Right lobe of liver (tissue), 6 donors: ENCODE measurements at regions not wholly inside any gene's neighbourhood (a gene's known extent, or its start where the extent isn't known, plus 50 kb on each side); places are given as distances from the start of the nearest gene placed in this dataset.

ENCODE experiments used
- ATAC-seq, 4 donors: fragments of 200-7000 bp; cut with Tn5 transposase; one replicate each; pipeline ENCODE4 v1.9.1; 2020; ENCODE audit warnings: mild to moderate bottlenecking in 4 of 4, moderate library complexity in 4 of 4
- DNase-seq, 3 donors: peaks; one replicate each; pipeline ENCODE4 v3.0.0-alpha.2; 2020
- H3K27ac ChIP-seq, 3 donors: fragments of 200-600 bp; one replicate each; pipeline ENCODE4 v1.8.0; 2022
- H3K27me3 ChIP-seq, 2 donors: fragments of 200-600 bp; one replicate each; pipeline ENCODE4 v1.8.0; 2022
- H3K36me3 ChIP-seq, 4 donors: fragments of 200-600 bp; sonication (generic) in 1 of 4; one replicate each; pipeline versions ENCODE4 v1.5.1 to v1.8.0; 2017 to 2022; ENCODE audit warnings: control low read depth in 1 of 4
- H3K4me1 ChIP-seq, 4 donors: fragments of 200-600 bp; sonication (generic) in 1 of 4; one replicate each; pipeline versions ENCODE4 v1.5.1 to v1.8.0; 2017 to 2022; ENCODE audit warnings: control low read depth in 1 of 4
- H3K4me3 ChIP-seq, 3 donors: fragments of 200-600 bp; one replicate each; pipeline ENCODE4 v1.8.0; 2022
- H3K9me3 ChIP-seq, 4 donors: fragments of 200-600 bp; sonication (generic) in 1 of 4; one replicate each; pipeline versions ENCODE4 v1.5.1 to v1.8.0; 2017 to 2022; ENCODE audit warnings: control low read depth in 1 of 4
- CTCF ChIP-seq, 4 donors: fragments of 200-600 bp in 3 of 4; fragments of 450-650 bp in 1 of 4; IDR thresholded peaks; one replicate each; pipeline versions ENCODE4 v1.5.1 to v1.8.0; 2016 to 2022; ENCODE audit warnings: antibody characterized with exemption in 4 of 4, mild to moderate bottlenecking in 2 of 4
- POLR2A ChIP-seq: fragments of 450-650 bp; IDR thresholded peaks from one replicate; pipeline ENCODE4 v1.6.1; 2017; ENCODE audit warnings: antibody characterized with exemption, mild to moderate bottlenecking
- WGBS: methylation state at CpG from one replicate; pipeline ENCODE4 v1.1.6; 2018; ENCODE audit warnings: low coverage, low lambda C conversion rate; ENCODE audit not compliant: insufficient coverage; ENCODE audit errors: missing lambda C conversion rate; 5-methylcytosine and 5-hydroxymethylcytosine counted together
- intact Hi-C, 2 donors: fragments of 100-400 bp; cut with DNase I; formaldehyde crosslinking; loops; one replicate each; pipeline versions ENCODE4 v1.11.2 to v1.14.1; 2022
- donor health status: DM: no; HTN: yes; CAD: no.
- donor health status: DM: no; HTN: no; CAD: no.
- donor health status: DM: no; HTN: no; CAD: no.
- donor health status: DM: no; HTN: yes; CAD: no.
- donor health status: DM: no; HTN: yes; CAD: no.

GRCh38 chr10:123433539-123433938 lies 232.6 kb upstream of the GPR26 start:
- Histone ChIP-seq H3K9me3 (no peaks in the 10 kb centered on the region), H3K4me1 (no peaks in the 10 kb centered on the region), H3K36me3 (no peaks in the 10 kb centered on the region), H3K27ac (no peak overlapping the region), H3K27me3 (no peaks in the 10 kb centered on the region), H3K4me3 (no peak overlapping the region)
- intact Hi-C loops, result no loop called here
- ATAC-seq (no peak), DNase-seq (no peak)
- 67% methylated on average over 2 of the region's 6 CpGs for WGBS
- TF ChIP-seq POLR2A, result no peak
- no peak for TF ChIP-seq CTCF (IDR thresholded peaks at IDR 0.05)

GRCh38 chr10:123434435-123435039 lies 231.6 kb upstream of the GPR26 start:
- no peak overlapping the region for H3K27ac ChIP-seq
- H3K27me3 ChIP-seq, result no peaks in the 10 kb centered on the region
- H3K4me1 ChIP-seq, result no peaks in the 10 kb centered on the region
- 60% methylated on average over 4 of the region's 15 CpGs for WGBS
- no peak for DNase-seq
- intact Hi-C loops, result no loop called here
- H3K36me3 ChIP-seq, result no peaks in the 10 kb centered on the region
- ATAC-seq, result no peak
- TF ChIP-seq CTCF (IDR thresholded peaks at IDR 0.05), result no peak
- TF ChIP-seq POLR2A, result no peak
- no peak overlapping the region for H3K4me3 ChIP-seq
- H3K9me3 ChIP-seq, result no peaks in the 10 kb centered on the region

GRCh38 chr10:123442901-123443300 lies 223.3 kb upstream of the GPR26 start:
- no peaks in the 10 kb centered on the region for H3K27me3 ChIP-seq

GRCh38 chr10:123443924-123444323 lies 222.2 kb upstream of the GPR26 start:
- ATAC-seq (no peak), DNase-seq (no peak)
- Histone ChIP-seq H3K4me3 (no peak overlapping the region), H3K36me3 (no peaks in the 10 kb centered on the region), H3K27me3 (no peaks in the 10 kb centered on the region), H3K27ac (no peak overlapping the region), H3K9me3 (no peaks in the 10 kb centered on the region), H3K4me1 (no peaks in the 10 kb centered on the region)
- intact Hi-C loops, result no loop called here
- TF ChIP-seq CTCF (IDR thresholded peaks at IDR 0.05) (no peak), POLR2A (no peak)

More at GRCh38 chr10:123442901-123443300, 223.3 kb upstream of the GPR26 start:
- no peaks in the 10 kb centered on the region for H3K36me3 ChIP-seq
- H3K27ac ChIP-seq, result no peak overlapping the region
- H3K4me1 ChIP-seq, result no peaks in the 10 kb centered on the region
- ATAC-seq (no peak), DNase-seq (no peak)
- no CpG with 5 or more reads among the region's 4 CpGs for WGBS
- intact Hi-C loops, result no loop called here
- no peak overlapping the region for H3K4me3 ChIP-seq
- no peaks in the 10 kb centered on the region for H3K9me3 ChIP-seq
- no peak for TF ChIP-seq POLR2A

GRCh38 chr10:123445261-123445775 lies 220.8 kb upstream of the GPR26 start:
- no peak for DNase-seq
- Histone ChIP-seq H3K4me3 (no peak overlapping the region), H3K9me3 (no peaks in the 10 kb centered on the region), H3K27me3 (no peaks in the 10 kb centered on the region), H3K36me3 (no peaks in the 10 kb centered on the region), H3K4me1 (no peaks in the 10 kb centered on the region), H3K27ac (no peak overlapping the region)
- TF ChIP-seq CTCF (IDR thresholded peaks at IDR 0.05) (no peak), POLR2A (no peak)
- no peak for ATAC-seq
- WGBS, result 80% methylated on average over 5 of the region's 8 CpGs
- intact Hi-C loops, result no loop called here
